HG03520 (cell line): ENCODE measurements at regions not wholly inside any gene's neighbourhood (a gene's known extent, or its start where the extent isn't known, plus 50 kb on each side); places are given as distances from the start of the nearest gene placed in this dataset.

Experiments used
- ATAC-seq: cut with Tn5 transposase; IDR thresholded peaks from one replicate; pipeline ENCODE4 v1.9.1; 2021; ENCODE audit warnings: mild to moderate bottlenecking, moderate library complexity; ENCODE audit not compliant: unreplicated experiment

DNA sequence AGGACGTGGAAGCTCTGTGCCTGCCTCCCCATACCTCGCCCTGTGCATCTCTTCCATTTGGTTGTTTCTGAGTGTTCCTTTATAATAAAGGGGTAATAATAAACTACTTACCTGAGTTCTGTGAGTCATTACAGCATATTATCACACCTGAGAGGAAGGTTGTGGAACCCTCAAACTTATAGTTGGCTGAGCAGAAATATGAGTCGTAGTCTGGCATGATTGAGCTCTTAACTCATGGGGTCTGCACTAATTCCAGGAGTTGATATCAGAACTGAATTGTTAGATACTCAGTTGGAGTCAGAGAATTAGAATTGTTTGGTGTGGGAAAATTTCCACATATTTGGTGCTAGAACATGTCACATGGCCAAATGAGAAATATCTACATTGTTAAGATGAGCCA, 52.4 kb upstream of the HTR2A start:
- ATAC-seq = no peak

DNA sequence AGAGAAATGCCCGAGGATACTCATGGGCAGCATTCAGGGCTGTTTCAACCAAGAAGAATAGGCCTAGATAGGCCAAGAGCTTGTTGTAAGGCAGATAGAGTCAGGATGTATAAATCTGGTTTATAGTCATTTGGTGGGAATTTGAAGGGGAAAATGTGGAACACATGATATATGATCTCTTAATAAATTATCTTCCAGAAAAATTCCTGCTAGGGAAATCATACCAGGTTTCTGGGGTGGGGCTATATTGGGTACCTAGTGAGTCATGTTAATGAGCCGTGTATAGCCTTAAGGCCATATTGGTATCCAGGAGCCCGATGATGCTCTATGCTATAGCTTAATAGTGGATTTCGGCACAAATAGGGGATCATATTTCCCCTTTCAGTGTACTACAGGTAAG, 51.5 kb upstream of the HTR2A start:
- no peak for ATAC-seq

DNA sequence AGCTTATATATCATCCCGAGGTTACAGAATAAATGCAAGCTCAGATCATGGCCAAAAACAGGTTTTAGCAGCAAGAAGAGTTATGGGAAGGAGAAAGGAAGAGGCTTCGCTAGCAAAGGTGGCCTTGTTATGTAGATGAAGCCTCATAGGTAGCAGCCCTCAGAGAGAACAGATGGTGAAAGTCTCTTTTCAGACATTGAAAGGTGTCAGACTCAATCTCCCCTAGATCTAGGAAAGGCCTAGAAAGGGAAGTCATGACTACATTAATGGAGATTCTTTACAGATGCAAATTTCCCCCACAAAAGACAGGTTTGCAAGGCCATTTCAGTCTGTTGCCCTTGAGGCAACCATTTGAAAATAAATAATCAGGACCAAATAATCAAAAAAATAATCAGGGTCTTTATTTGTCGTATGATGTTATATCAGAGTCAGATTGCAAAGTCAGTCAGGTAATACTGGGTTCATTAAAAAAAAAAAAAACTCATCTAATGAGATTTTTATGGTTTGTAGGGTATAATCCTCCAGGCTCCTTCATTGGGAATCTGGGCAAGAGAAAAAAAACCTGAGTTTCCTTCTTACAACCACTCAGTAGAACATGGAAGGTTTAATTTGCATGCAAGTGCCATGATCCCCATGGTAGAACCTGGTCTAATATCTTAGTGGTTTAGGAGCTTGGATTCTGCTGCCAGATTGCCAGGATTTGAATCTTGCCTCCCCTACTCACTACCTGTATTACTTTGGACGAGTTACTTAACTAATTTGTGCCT, 50.8 kb upstream of the HTR2A start:
- no peak for ATAC-seq
